Tibial nerve (tissue), 4 donors: ENCODE measurements at regions not wholly inside any gene's neighbourhood (a gene's known extent, or its start where the extent isn't known, plus 50 kb on each side); places are given as distances from the start of the nearest gene placed in this dataset.

Experiments used
- EP300 ChIP-seq, 2 donors: sonication (generic); formaldehyde crosslinking; IDR thresholded peaks; one replicate each; pipeline ENCODE4 v1.6.1; 2017; ENCODE audit warnings: antibody characterized with exemption in 2 of 2, mild to moderate bottlenecking in 1 of 2
- TF ChIP-seq, protein P1 (sequence below), 5 experiments: fragments of 200-600 bp in 3 of 5; fragments of 450-650 bp in 2 of 5; sonication (generic) in 3 of 5; IDR thresholded peaks; one replicate each; pipeline ENCODE4 v1.5.1; 2016 to 2019; ENCODE audit warnings: antibody characterized with exemption in 5 of 5, mild to moderate bottlenecking in 3 of 5, moderate library complexity in 2 of 5

DNA sequence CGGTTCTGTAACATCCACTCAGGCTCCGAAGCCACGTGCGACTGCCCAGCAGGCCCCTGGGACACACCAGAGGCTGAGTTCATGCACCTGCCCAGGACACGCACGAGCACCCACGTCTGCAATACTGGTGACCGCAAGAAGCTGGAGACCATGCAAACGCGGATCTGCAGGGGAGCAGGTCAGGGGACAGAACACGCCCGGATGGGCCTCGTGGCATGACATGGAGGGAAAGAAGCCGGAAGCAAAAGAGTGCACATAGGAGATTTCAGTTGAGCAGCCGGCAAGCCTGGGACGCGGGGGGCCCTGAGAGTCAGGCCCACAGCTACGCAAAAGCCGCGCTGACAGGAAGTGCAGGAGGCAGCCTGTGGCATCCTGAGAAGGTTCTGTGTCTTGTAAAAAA is 73.7 kb downstream of the FOXL3 start:
- TF ChIP-seq, protein P1, sequence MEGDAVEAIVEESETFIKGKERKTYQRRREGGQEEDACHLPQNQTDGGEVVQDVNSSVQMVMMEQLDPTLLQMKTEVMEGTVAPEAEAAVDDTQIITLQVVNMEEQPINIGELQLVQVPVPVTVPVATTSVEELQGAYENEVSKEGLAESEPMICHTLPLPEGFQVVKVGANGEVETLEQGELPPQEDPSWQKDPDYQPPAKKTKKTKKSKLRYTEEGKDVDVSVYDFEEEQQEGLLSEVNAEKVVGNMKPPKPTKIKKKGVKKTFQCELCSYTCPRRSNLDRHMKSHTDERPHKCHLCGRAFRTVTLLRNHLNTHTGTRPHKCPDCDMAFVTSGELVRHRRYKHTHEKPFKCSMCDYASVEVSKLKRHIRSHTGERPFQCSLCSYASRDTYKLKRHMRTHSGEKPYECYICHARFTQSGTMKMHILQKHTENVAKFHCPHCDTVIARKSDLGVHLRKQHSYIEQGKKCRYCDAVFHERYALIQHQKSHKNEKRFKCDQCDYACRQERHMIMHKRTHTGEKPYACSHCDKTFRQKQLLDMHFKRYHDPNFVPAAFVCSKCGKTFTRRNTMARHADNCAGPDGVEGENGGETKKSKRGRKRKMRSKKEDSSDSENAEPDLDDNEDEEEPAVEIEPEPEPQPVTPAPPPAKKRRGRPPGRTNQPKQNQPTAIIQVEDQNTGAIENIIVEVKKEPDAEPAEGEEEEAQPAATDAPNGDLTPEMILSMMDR (IDR thresholded peaks at IDR 0.05): no peak
- TF ChIP-seq EP300 (IDR thresholded peaks at IDR 0.05): no peak
